ENCODE measurements at regions not wholly inside any gene's neighbourhood (a gene's known extent, or its start where the extent isn't known, plus 50 kb on each side); places are given as distances from the start of the nearest gene placed in this dataset.

DNA sequence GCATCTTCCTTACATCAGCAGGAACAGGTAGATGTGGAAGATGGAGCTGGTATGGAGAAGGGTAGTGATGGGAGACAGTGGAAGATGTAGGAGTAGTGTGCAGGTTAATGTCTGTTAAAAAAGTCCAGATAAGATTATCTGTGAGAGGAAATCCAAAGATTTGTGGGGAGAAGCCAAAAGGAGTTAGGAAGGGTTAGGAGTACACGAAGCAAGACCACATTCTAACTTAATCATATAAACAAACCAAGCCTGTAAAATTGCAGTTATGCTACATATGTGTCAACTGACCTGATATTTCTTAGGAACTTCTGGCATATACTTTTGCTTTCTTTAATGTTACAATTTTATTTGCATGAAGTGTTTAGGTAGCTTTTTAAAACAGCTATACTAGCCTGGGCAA, 142.1 kb upstream of the DMRT1 start:
- TF ChIP-seq, protein P1, sequence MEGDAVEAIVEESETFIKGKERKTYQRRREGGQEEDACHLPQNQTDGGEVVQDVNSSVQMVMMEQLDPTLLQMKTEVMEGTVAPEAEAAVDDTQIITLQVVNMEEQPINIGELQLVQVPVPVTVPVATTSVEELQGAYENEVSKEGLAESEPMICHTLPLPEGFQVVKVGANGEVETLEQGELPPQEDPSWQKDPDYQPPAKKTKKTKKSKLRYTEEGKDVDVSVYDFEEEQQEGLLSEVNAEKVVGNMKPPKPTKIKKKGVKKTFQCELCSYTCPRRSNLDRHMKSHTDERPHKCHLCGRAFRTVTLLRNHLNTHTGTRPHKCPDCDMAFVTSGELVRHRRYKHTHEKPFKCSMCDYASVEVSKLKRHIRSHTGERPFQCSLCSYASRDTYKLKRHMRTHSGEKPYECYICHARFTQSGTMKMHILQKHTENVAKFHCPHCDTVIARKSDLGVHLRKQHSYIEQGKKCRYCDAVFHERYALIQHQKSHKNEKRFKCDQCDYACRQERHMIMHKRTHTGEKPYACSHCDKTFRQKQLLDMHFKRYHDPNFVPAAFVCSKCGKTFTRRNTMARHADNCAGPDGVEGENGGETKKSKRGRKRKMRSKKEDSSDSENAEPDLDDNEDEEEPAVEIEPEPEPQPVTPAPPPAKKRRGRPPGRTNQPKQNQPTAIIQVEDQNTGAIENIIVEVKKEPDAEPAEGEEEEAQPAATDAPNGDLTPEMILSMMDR (IDR thresholded peaks at IDR 0.05): no peak
- TF ChIP-seq POLR2A (IDR thresholded peaks at IDR 0.05): no peak
